ENCODE measurements at regions not wholly inside any gene's neighbourhood (a gene's known extent, or its start where the extent isn't known, plus 50 kb on each side); places are given as distances from the start of the nearest gene placed in this dataset.

DNA sequence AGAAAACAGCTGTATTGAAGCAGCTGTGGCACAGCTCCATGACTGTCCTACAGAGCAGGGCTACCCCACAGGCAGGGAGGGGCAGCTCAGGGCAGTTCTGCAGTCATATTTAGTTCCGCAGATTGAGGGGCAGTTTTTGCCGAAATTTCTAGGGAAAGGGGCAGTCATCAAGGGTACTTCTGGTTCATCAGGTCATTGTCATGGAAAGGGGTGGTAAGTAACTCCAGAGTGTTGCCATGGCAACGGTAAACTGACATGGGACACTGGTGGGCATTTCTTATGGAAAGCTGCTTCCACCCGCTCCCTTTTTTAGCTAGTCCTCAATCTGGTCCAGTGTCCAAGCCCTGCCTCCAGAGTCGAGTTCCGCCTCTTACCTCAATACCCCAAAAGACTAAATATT is 702.8 kb downstream of the LIG4 start:
- TF ChIP-seq, protein P1, sequence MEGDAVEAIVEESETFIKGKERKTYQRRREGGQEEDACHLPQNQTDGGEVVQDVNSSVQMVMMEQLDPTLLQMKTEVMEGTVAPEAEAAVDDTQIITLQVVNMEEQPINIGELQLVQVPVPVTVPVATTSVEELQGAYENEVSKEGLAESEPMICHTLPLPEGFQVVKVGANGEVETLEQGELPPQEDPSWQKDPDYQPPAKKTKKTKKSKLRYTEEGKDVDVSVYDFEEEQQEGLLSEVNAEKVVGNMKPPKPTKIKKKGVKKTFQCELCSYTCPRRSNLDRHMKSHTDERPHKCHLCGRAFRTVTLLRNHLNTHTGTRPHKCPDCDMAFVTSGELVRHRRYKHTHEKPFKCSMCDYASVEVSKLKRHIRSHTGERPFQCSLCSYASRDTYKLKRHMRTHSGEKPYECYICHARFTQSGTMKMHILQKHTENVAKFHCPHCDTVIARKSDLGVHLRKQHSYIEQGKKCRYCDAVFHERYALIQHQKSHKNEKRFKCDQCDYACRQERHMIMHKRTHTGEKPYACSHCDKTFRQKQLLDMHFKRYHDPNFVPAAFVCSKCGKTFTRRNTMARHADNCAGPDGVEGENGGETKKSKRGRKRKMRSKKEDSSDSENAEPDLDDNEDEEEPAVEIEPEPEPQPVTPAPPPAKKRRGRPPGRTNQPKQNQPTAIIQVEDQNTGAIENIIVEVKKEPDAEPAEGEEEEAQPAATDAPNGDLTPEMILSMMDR (IDR thresholded peaks at IDR 0.05), result no peak
- TF ChIP-seq POLR2A (IDR thresholded peaks at IDR 0.05; ENCODE audit: low read depth) (no peak), EP300 (IDR thresholded peaks at IDR 0.05) (no peak), POLR2AphosphoS5 (IDR thresholded peaks at IDR 0.05) (no peak)
- no peak overlapping the region for H3K4me3 ChIP-seq
- no peaks in the 10 kb centered on the region for H3K36me3 ChIP-seq
- no peaks in the 10 kb centered on the region for H3K27me3 ChIP-seq
- no peak for DNase-seq (ENCODE audit: extremely low spot score)
- intact Hi-C loops (cut with DNase I), result no loop called here
- no peaks in the 10 kb centered on the region for H3K4me1 ChIP-seq
- no peak overlapping the region for H3K27ac ChIP-seq (replicated peaks in 1 of 4)
- no peaks in the 10 kb centered on the region for H3K9me3 ChIP-seq
- WGBS, result 95% methylated on average over 6 of the region's 6 CpGs

DNA sequence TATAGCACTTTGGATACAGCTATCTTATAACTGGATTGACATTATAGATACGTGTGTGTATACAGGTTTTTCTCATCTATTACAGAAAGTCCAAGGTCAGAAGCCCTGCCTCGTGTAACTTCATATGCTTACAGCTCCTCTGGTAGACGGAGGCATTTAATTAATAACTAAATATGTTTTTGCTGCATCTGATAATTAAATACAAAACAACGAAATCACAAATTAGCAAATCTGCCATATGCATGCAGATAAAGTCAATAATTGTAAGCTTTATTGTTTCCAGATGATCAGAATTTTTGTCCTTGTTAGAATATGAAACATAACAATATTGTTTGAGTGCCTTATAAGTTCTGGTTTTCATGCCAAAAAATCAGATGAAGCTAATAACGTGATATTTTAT is 717.7 kb downstream of the LIG4 start:
- no peak for DNase-seq (ENCODE audit: extremely low spot score)
- Histone ChIP-seq H3K36me3 (no peaks in the 10 kb centered on the region), H3K4me1 (no peaks in the 10 kb centered on the region), H3K4me3 (no peak overlapping the region), H3K27me3 (no peaks in the 10 kb centered on the region), H3K27ac (replicated peaks in 1 of 4) (no peak overlapping the region), H3K9me3 (no peaks in the 10 kb centered on the region)
- no peak for TF ChIP-seq EP300 (IDR thresholded peaks at IDR 0.05)
- TF ChIP-seq, protein P1 (IDR thresholded peaks at IDR 0.05), result no peak
- TF ChIP-seq POLR2A (IDR thresholded peaks at IDR 0.05; ENCODE audit: low read depth), result no peak
- no peak for TF ChIP-seq POLR2AphosphoS5 (IDR thresholded peaks at IDR 0.05)
- intact Hi-C loops (cut with DNase I), result no loop called here
- 47% methylated on average over 5 of the region's 5 CpGs for WGBS

DNA sequence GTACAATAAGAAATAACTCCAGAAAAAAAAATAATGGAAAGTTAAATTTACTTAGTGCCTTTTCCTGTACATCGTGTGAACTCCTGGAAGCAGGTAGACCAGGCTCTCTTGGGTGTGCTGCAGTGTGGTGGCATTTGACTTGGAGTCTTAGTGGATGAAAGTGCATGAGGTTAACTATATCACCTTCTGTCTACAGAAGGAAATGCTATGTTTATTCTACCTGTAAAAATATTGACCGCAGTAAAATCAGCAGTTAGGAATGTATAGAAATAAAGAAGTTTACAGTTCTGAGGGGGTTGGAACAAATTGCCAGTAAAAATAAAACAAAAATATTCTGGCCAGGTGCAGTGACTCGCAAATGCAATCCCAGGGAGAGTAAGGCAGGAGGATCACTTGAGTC is 722.1 kb downstream of the LIG4 start:
- no peak for TF ChIP-seq EP300 (IDR thresholded peaks at IDR 0.05)
- TF ChIP-seq, protein P1 (IDR thresholded peaks at IDR 0.05), result no peak
- TF ChIP-seq POLR2AphosphoS5 (IDR thresholded peaks at IDR 0.05), result no peak
- TF ChIP-seq POLR2A (IDR thresholded peaks at IDR 0.05; ENCODE audit: low read depth), result no peak
- peaks cover 0 to 11% (median 2%) of the 10 kb centered on the region in 4 donors for H3K9me3 ChIP-seq

DNA sequence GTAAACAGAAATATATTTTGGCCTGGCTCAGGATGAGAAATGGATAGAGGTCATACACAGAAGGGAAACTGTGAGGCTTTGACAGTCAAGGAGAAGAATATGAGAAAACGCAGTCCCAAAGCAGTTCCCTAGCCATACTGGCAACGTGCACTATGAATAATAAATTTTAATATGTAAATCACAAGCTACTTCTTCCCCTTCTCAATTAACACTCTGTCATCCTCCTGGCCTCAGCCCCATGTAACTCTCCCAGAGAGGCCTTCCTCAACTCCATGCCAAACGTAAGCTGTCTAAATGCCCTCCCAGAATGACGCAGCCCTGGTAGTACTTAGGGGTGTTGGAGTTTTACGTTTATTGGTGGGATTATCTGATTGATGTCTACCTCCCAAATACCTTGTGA is 732.6 kb downstream of the LIG4 start:
- H3K9me3 ChIP-seq, result no peaks in the 10 kb centered on the region
- no peaks in the 10 kb centered on the region for H3K36me3 ChIP-seq
- no peak for TF ChIP-seq EP300 (IDR thresholded peaks at IDR 0.05)
- TF ChIP-seq POLR2A (IDR thresholded peaks at IDR 0.05; ENCODE audit: low read depth), result no peak
- no peak for TF ChIP-seq POLR2AphosphoS5 (IDR thresholded peaks at IDR 0.05)
- TF ChIP-seq, protein P1 (IDR thresholded peaks at IDR 0.05), result no peak
- H3K4me3 ChIP-seq, result no peak overlapping the region
- WGBS, result 74% methylated on average over 5 of the region's 5 CpGs
- DNase-seq (ENCODE audit: extremely low spot score), result no peak
- no peaks in the 10 kb centered on the region for H3K27me3 ChIP-seq
- H3K27ac ChIP-seq (replicated peaks in 1 of 4), result no peak overlapping the region
- no peaks in the 10 kb centered on the region for H3K4me1 ChIP-seq
- intact Hi-C loops (cut with DNase I), result no loop called here

More for the DNA sequence above, 722.1 kb downstream of the LIG4 start:
- Histone ChIP-seq H3K27ac (replicated peaks in 1 of 4) (no peak overlapping the region), H3K27me3 (no peaks in the 10 kb centered on the region), H3K4me1 (no peaks in the 10 kb centered on the region), H3K4me3 (no peak overlapping the region), H3K36me3 (no peaks in the 10 kb centered on the region)
- WGBS, result 93% methylated on average over 3 of the region's 3 CpGs
- intact Hi-C loops (cut with DNase I), result no loop called here
- no peak for DNase-seq (ENCODE audit: extremely low spot score)

DNA sequence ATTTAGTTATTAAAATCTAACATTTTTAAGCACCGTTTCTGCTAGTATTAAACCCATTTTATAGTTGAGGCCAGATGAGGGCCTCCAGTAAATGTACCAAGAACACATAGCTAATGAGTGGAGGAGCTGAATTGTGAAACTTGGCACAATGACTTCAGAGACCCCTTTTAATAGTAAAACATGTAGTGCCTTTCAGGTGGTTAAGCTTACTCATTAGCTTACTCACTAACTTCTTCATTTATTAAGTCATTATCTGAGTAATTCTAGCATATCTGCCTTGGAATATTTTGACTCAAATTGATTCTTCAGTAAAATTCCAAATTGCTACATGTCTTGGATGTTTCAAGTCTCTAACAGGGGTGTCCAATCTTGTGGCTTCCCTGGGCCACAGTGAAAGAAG is 735.2 kb downstream of the LIG4 start:
- Histone ChIP-seq H3K9me3 (no peaks in the 10 kb centered on the region), H3K36me3 (no peaks in the 10 kb centered on the region), H3K27ac (replicated peaks in 1 of 4) (no peak overlapping the region), H3K4me1 (no peaks in the 10 kb centered on the region), H3K27me3 (no peaks in the 10 kb centered on the region), H3K4me3 (no peak overlapping the region)
- no peak for DNase-seq (ENCODE audit: extremely low spot score)
- 85% methylated on average over 1 of the region's 1 CpG for WGBS
- intact Hi-C loops (cut with DNase I), result no loop called here
- no peak for TF ChIP-seq EP300 (IDR thresholded peaks at IDR 0.05)
- TF ChIP-seq, protein P1 (IDR thresholded peaks at IDR 0.05), result no peak
- no peak for TF ChIP-seq POLR2AphosphoS5 (IDR thresholded peaks at IDR 0.05)
- no peak for TF ChIP-seq POLR2A (IDR thresholded peaks at IDR 0.05; ENCODE audit: low read depth)
